ENCODE measurements at regions not wholly inside any gene's neighbourhood (a gene's known extent, or its start where the extent isn't known, plus 50 kb on each side); places are given as distances from the start of the nearest gene placed in this dataset.

- no peaks in the 10 kb centered on the region for H3K9me1 ChIP-seq (replicated peaks; ENCODE audit: control insufficient read depth, extremely low read depth, insufficient read depth, low read length)
- dilution Hi-C loops (cut with MboI; ENCODE audit: extremely low pct_ligation_motif_present, low sequenced_read_pairs) (no loop called here), intact Hi-C loops (cut with micrococcal nuclease) (no loop called here)
- no peaks in the 10 kb centered on the region for H3K36me3 ChIP-seq (ENCODE audit: control insufficient read depth in 2 of 2, extremely low read depth in 1 of 2, insufficient read depth in 2 of 2, low read length in 2 of 2)
- H4K20me1 ChIP-seq (replicated peaks; ENCODE audit: control insufficient read depth, extremely low read depth, insufficient read depth, low read length), result no peaks in the 10 kb centered on the region
- no peaks in the 10 kb centered on the region for H3K9me3 ChIP-seq (replicated peaks; ENCODE audit: control insufficient read depth, insufficient read depth, low read length)
- H3K27ac ChIP-seq (ENCODE audit: insufficient read depth, low read depth, low read length), result no peak overlapping the region
- ChIA-PET POLR2A (no interaction called here), CTCF (no interaction called here)
- no peaks in the 10 kb centered on the region for H3K79me2 ChIP-seq (ENCODE audit: control insufficient read depth, insufficient read depth, low read length)
- H3K9ac ChIP-seq (replicated peaks; ENCODE audit: extremely low read depth, insufficient read depth, low read length), result no peak overlapping the region
- no peak overlapping the region for H3K4me2 ChIP-seq (ENCODE audit: insufficient read depth, low read length)
- no TSS peak for BruUV-seq (replicated peaks)
- no peaks in the 10 kb centered on the region for H3K27me3 ChIP-seq (ENCODE audit: control insufficient read depth in 2 of 2, insufficient read depth in 2 of 2, low read length in 2 of 2)
- H3K4me3 ChIP-seq (replicated peaks in 1 of 3; ENCODE audit: insufficient read depth in 1 of 3, low read depth in 1 of 3, low read length in 3 of 3), result no peak overlapping the region
- FAIRE-seq, result no peak
- TF ChIP-seq CTCF (IDR thresholded peaks at IDR 0.05; ENCODE audit: extremely low read depth in 1 of 2, insufficient read depth in 1 of 2, low read depth in 1 of 2, low read length in 2 of 2) (peak in 1 of 2 donors; percentile 13), MYC (IDR thresholded peaks at IDR 0.05; ENCODE audit: low read depth, low read length) (no peak)
- H3K4me1 ChIP-seq (ENCODE audit: control insufficient read depth, extremely low read depth, insufficient read depth, low read length), result no peaks in the 10 kb centered on the region
- no peak for DNase-seq (ENCODE audit: low read depth, low spot score)
- H2AFZ ChIP-seq (ENCODE audit: low read depth, low read length), result no peak overlapping the region
These were observed 116.4 kb upstream of the MKI67 start for GRCh38 chr10:128242641-128243040.

- ChIA-PET POLR2A (no interaction called here), CTCF (no interaction called here)
- Histone ChIP-seq H3K4me3 (replicated peaks in 1 of 3; ENCODE audit: insufficient read depth in 1 of 3, low read depth in 1 of 3, low read length in 3 of 3) (no peak overlapping the region), H3K27ac (ENCODE audit: insufficient read depth, low read depth, low read length) (no peak overlapping the region), H3K27me3 (ENCODE audit: control insufficient read depth in 2 of 2, insufficient read depth in 2 of 2, low read length in 2 of 2) (no peaks in the 10 kb centered on the region), H3K4me1 (ENCODE audit: control insufficient read depth, extremely low read depth, insufficient read depth, low read length) (no peaks in the 10 kb centered on the region), H3K36me3 (ENCODE audit: control insufficient read depth in 2 of 2, extremely low read depth in 1 of 2, insufficient read depth in 2 of 2, low read length in 2 of 2) (no peaks in the 10 kb centered on the region), H3K9me3 (replicated peaks; ENCODE audit: control insufficient read depth, insufficient read depth, low read length) (no peaks in the 10 kb centered on the region), H4K20me1 (replicated peaks; ENCODE audit: control insufficient read depth, extremely low read depth, insufficient read depth, low read length) (no peaks in the 10 kb centered on the region), H3K79me2 (ENCODE audit: control insufficient read depth, insufficient read depth, low read length) (no peaks in the 10 kb centered on the region), H3K9me1 (replicated peaks; ENCODE audit: control insufficient read depth, extremely low read depth, insufficient read depth, low read length) (no peaks in the 10 kb centered on the region), H3K4me2 (ENCODE audit: insufficient read depth, low read length) (no peak overlapping the region), H3K9ac (replicated peaks; ENCODE audit: extremely low read depth, insufficient read depth, low read length) (no peak overlapping the region), H2AFZ (ENCODE audit: low read depth, low read length) (no peak overlapping the region)
- DNase-seq (ENCODE audit: low read depth, low spot score), result no peak
- no peak for TF ChIP-seq JUN (IDR thresholded peaks at IDR 0.05; ENCODE audit: borderline replicate concordance, insufficient read depth, insufficient read length, low read depth)
- TF ChIP-seq POLR2AphosphoS5 (IDR thresholded peaks at IDR 0.05; ENCODE audit: insufficient read depth, low read depth, low read length), result no peak
- no peak for TF ChIP-seq FOS (IDR thresholded peaks at IDR 0.05; ENCODE audit: borderline replicate concordance, insufficient read depth, low read length)
- TF ChIP-seq MYC (IDR thresholded peaks at IDR 0.05; ENCODE audit: low read depth, low read length), result no peak
- no peak for TF ChIP-seq GATA2 (IDR thresholded peaks at IDR 0.05; ENCODE audit: insufficient read depth, insufficient read length, low read depth, low read length)
- TF ChIP-seq MAX (IDR thresholded peaks at IDR 0.05; ENCODE audit: insufficient read depth, insufficient read length), result no peak
- TF ChIP-seq EZH2 (IDR thresholded peaks at IDR 0.05; ENCODE audit: borderline replicate concordance, low read depth, low read length, severe bottlenecking), result no peak
- TF ChIP-seq POLR2A (IDR thresholded peaks at IDR 0.05; ENCODE audit: low read depth, low read length), result no peak
- no peak for TF ChIP-seq CTCF (IDR thresholded peaks at IDR 0.05; ENCODE audit: extremely low read depth in 1 of 2, insufficient read depth in 1 of 2, low read depth in 1 of 2, low read length in 2 of 2)
- dilution Hi-C loops (cut with MboI; ENCODE audit: extremely low pct_ligation_motif_present, low sequenced_read_pairs), result no loop called here
- BruUV-seq (replicated peaks), result no TSS peak
- intact Hi-C loops (cut with micrococcal nuclease), result no loop called here
- FAIRE-seq, result no peak
These were observed 118.8 kb upstream of the MKI67 start for GRCh38 chr10:128245026-128245425.
